ENCODE measurements at regions not wholly inside any gene's neighbourhood (a gene's known extent, or its start where the extent isn't known, plus 50 kb on each side); places are given as distances from the start of the nearest gene placed in this dataset.
A peak's percentile ranks its signal among the peaks of the same experiment; 100 is the strongest.

GRCh38 chr2:201977651-201978050, 56.0 kb upstream of the FZD7 start:
- dilution Hi-C loops (cut with MboI; ENCODE audit: extremely low pct_ligation_motif_present, low sequenced_read_pairs) = no loop called here
- Histone ChIP-seq H3K36me3 (ENCODE audit: control insufficient read depth in 2 of 2, extremely low read depth in 1 of 2, insufficient read depth in 2 of 2, low read length in 2 of 2) (no peaks in the 10 kb centered on the region), H4K20me1 (ENCODE audit: control insufficient read depth, extremely low read depth, insufficient read depth, low read length) (no peaks in the 10 kb centered on the region), H3K27ac (ENCODE audit: control insufficient read depth, insufficient read depth, low read length) (no peak overlapping the region), H3K27me3 (ENCODE audit: control insufficient read depth, extremely low read depth, insufficient read depth, low read length) (no peaks in the 10 kb centered on the region), H3K9me1 (ENCODE audit: control insufficient read depth, extremely low read depth, insufficient read depth, low read length) (no peaks in the 10 kb centered on the region), H3K4me3 (ENCODE audit: control insufficient read depth in 2 of 3, extremely low read depth in 1 of 3, insufficient read depth in 2 of 3, low read depth in 1 of 3, low read length in 3 of 3) (no peak overlapping the region), H3K4me2 (ENCODE audit: control insufficient read depth, extremely low read depth, insufficient read depth, low read depth, low read length) (no peak overlapping the region), H3K9me3 (ENCODE audit: control insufficient read depth, low read depth, low read length) (no peaks in the 10 kb centered on the region), H3K79me2 (ENCODE audit: control insufficient read depth, insufficient read depth, low read length) (no peaks in the 10 kb centered on the region), H3K4me1 (ENCODE audit: control insufficient read depth, extremely low read depth, insufficient read depth, low read length) (peaks cover 10% of the 10 kb centered on the region), H3K9ac (ENCODE audit: control insufficient read depth, extremely low read depth, insufficient read depth, low read length) (no peak overlapping the region), H2AFZ (ENCODE audit: control insufficient read depth, low read length) (no peak overlapping the region)
- no peak for TF ChIP-seq EZH2 (IDR thresholded peaks at IDR 0.05; ENCODE audit: low read length)
- peak in 1 of 3 experiments; percentile 15 for TF ChIP-seq CTCF (optimal IDR thresholded peaks at IDR 0.05 in 1 of 3, IDR thresholded peaks at IDR 0.05 in 1 of 3, conservative IDR thresholded peaks at IDR 0.05 in 1 of 3; ENCODE audit: extremely low read depth in 1 of 3, insufficient read depth in 2 of 3, low read length in 3 of 3)
- DNase-seq (ENCODE audit: low read depth, low spot score) (no peak), FAIRE-seq (peak; percentile 60)

- FAIRE-seq = no peak
- dilution Hi-C loops (cut with MboI; ENCODE audit: extremely low pct_ligation_motif_present, low sequenced_read_pairs) = no loop called here
Observed at GRCh38 chr2:201978333-201978732, 55.3 kb upstream of the FZD7 start.

More at GRCh38 chr2:201978333-201978732, 55.3 kb upstream of the FZD7 start:
- Histone ChIP-seq H3K4me3 (ENCODE audit: control insufficient read depth in 2 of 3, extremely low read depth in 1 of 3, insufficient read depth in 2 of 3, low read depth in 1 of 3, low read length in 3 of 3) (no peak overlapping the region), H3K79me2 (ENCODE audit: control insufficient read depth, insufficient read depth, low read length) (no peaks in the 10 kb centered on the region), H3K36me3 (ENCODE audit: control insufficient read depth in 2 of 2, extremely low read depth in 1 of 2, insufficient read depth in 2 of 2, low read length in 2 of 2) (no peaks in the 10 kb centered on the region), H3K9me3 (ENCODE audit: control insufficient read depth, low read depth, low read length) (no peaks in the 10 kb centered on the region), H4K20me1 (ENCODE audit: control insufficient read depth, extremely low read depth, insufficient read depth, low read length) (no peaks in the 10 kb centered on the region), H2AFZ (ENCODE audit: control insufficient read depth, low read length) (no peak overlapping the region), H3K9ac (ENCODE audit: control insufficient read depth, extremely low read depth, insufficient read depth, low read length) (no peak overlapping the region), H3K27me3 (ENCODE audit: control insufficient read depth, extremely low read depth, insufficient read depth, low read length) (no peaks in the 10 kb centered on the region), H3K9me1 (ENCODE audit: control insufficient read depth, extremely low read depth, insufficient read depth, low read length) (no peaks in the 10 kb centered on the region), H3K4me2 (ENCODE audit: control insufficient read depth, extremely low read depth, insufficient read depth, low read depth, low read length) (no peak overlapping the region), H3K4me1 (ENCODE audit: control insufficient read depth, extremely low read depth, insufficient read depth, low read length) (peaks cover 10% of the 10 kb centered on the region), H3K27ac (ENCODE audit: control insufficient read depth, insufficient read depth, low read length) (no peak overlapping the region)
- no peak for DNase-seq (ENCODE audit: low read depth, low spot score)
- TF ChIP-seq EZH2 (IDR thresholded peaks at IDR 0.05; ENCODE audit: low read length) (no peak), CTCF (optimal IDR thresholded peaks at IDR 0.05 in 1 of 3, IDR thresholded peaks at IDR 0.05 in 1 of 3, conservative IDR thresholded peaks at IDR 0.05 in 1 of 3; ENCODE audit: extremely low read depth in 1 of 3, insufficient read depth in 2 of 3, low read length in 3 of 3) (no peak)
